ENCODE measurements at regions not wholly inside any gene's neighbourhood (a gene's known extent, or its start where the extent isn't known, plus 50 kb on each side); places are given as distances from the start of the nearest gene placed in this dataset.

DNA sequence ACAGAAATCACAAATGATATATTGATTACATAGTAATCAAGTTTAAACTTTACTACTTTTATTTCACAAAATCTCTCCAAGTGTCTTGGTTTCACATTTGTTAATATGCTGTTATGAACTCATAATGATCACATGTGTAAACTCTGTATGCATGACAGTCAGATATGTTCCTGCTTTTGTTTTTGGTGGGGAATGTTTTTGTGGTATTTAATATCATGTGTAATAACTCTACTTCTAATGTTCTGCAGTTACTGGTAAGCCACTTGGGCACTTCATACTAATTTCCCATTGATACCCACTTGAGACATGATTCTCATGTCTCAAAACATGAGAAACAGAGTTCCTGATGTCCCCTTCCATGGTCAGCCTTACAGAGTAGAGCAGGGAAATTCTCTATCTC is 109.1 kb upstream of the INHBA start:
- no peak overlapping the region for H3K4me3 ChIP-seq (replicated peaks in 1 of 2; ENCODE audit: low read depth in 2 of 2, low read length in 2 of 2)
- no peak for DNase-seq (ENCODE audit: low read depth in 2 of 2)
- TF ChIP-seq, protein P1, sequence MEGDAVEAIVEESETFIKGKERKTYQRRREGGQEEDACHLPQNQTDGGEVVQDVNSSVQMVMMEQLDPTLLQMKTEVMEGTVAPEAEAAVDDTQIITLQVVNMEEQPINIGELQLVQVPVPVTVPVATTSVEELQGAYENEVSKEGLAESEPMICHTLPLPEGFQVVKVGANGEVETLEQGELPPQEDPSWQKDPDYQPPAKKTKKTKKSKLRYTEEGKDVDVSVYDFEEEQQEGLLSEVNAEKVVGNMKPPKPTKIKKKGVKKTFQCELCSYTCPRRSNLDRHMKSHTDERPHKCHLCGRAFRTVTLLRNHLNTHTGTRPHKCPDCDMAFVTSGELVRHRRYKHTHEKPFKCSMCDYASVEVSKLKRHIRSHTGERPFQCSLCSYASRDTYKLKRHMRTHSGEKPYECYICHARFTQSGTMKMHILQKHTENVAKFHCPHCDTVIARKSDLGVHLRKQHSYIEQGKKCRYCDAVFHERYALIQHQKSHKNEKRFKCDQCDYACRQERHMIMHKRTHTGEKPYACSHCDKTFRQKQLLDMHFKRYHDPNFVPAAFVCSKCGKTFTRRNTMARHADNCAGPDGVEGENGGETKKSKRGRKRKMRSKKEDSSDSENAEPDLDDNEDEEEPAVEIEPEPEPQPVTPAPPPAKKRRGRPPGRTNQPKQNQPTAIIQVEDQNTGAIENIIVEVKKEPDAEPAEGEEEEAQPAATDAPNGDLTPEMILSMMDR (IDR thresholded peaks at IDR 0.05; ENCODE audit: low read depth, low read length) = no peak

DNA sequence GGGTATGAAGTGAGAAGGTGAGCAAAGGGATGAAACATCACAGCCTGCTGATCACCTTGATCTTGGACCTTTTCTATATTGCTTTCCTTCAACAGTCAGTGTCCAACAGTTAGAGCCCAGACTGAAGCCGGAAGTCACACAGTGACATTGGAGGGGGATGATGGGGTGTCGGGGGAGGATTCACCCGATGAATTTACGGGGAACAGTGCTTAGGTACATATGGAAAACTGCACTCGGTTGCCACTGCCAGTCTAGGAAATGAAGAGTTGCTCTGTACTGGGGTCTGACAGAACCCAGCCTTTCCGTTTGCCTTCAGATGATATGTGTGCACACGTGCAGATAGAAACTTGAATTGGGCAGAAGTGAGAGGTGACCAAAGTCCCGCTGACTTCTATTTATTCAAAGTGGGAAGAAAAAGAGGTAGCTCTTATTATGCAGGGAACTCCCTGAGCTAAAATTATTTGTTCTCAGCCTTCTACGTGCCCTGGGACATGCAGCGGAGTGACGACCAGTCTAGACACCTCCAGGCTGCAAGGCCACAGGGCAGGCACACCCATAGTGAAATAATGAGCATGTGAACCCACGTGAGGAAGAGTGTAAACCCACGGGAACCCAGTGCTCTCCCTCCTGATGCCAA is 107.2 kb upstream of the INHBA start:
- TF ChIP-seq, protein P1 (IDR thresholded peaks at IDR 0.05; ENCODE audit: low read depth, low read length) = no peak
- no peak for DNase-seq (ENCODE audit: low read depth in 2 of 2)
- H3K4me3 ChIP-seq (replicated peaks in 1 of 2; ENCODE audit: low read depth in 2 of 2, low read length in 2 of 2) = no peak overlapping the region

DNA sequence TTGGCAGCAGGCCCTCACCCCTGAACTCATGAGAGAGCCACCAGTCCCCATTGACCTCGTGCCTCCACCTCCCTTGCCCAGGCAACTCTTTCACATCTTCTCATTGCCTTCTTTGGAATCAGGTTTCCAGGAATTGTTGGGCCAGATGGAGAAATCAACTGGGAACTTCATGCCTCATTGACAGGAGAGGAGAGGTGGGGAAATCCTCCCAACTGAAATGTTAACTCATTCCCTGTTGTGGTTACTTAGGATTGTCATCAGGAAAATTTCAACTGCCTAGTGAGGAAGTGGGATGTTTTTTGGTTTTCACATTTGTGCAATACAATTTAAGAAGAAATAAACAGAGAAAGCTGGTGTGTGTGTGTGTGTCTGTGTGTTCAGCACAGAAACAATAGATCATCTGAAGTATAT is 106.6 kb upstream of the INHBA start:
- TF ChIP-seq, protein P1 (IDR thresholded peaks at IDR 0.05; ENCODE audit: low read depth, low read length) = no peak
- no peak overlapping the region for H3K4me3 ChIP-seq (replicated peaks in 1 of 2; ENCODE audit: low read depth in 2 of 2, low read length in 2 of 2)
- peak; percentile 59 to 73 for DNase-seq (ENCODE audit: low read depth in 2 of 2)

DNA sequence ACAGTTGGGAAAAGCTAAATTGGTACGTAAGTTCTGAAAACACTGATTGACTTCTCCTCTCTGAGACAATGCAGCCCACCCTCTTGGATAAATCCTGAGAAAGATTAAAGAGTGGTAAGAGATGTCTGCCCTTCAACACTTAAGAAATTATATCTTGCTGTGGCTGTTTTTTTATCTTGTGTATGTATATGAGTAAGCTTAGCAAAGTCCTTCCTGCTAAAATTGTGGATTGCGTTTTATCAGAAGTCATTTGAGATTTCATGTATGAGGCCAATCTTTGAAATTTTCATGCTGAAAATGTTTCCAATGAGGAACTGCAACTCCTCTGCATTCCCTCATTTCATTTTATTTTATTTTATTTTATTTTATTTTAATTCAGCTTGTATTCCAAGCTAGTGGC is 106.2 kb upstream of the INHBA start:
- TF ChIP-seq, protein P1 (IDR thresholded peaks at IDR 0.05; ENCODE audit: low read depth, low read length) = no peak

DNA sequence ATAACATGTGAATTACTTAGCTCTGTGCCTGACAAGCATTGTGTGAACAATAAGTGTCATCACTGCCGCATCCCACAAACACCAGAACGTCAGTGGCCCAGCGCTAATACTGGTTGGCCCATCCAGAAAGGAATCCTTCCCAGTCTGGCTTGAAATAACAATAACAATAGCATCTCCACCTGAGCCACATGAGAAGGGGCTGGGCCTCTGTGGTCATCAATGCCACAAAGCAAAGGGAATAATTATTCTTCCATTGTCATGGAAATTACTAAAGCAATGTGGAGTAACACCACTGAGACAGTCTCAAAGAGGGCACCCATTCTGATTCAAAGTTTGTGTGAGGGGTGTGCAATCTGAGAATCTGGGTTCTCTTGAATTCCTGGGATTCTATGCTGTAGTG is 105.7 kb upstream of the INHBA start:
- TF ChIP-seq, protein P1 (IDR thresholded peaks at IDR 0.05; ENCODE audit: low read depth, low read length) = no peak
- H3K4me3 ChIP-seq (replicated peaks in 1 of 2; ENCODE audit: low read depth in 2 of 2, low read length in 2 of 2) = no peak overlapping the region
- DNase-seq (ENCODE audit: low read depth in 2 of 2) = no peak

More for the DNA sequence above, 106.2 kb upstream of the INHBA start:
- no peak overlapping the region for H3K4me3 ChIP-seq (replicated peaks in 1 of 2; ENCODE audit: low read depth in 2 of 2, low read length in 2 of 2)
- DNase-seq (ENCODE audit: low read depth in 2 of 2) = peak in 1 of 2 donors; percentile 31

DNA sequence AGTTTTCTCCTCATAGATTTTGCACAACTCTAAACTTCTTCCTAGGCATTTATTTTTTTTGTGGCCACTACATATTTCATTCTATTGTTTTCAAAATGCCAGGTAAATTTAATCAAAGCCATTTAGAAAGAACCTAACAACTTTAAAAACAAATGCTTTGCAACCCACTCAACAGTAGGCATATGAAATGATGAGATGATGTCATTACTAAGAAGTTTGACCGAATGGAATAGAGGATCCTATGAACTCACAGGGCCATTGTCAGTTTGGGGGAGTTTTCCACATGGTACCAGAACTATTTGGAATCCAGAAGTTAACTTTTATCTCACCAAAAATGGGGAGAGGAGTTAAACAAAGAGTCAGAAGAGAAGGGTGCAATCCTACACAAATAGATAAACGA is 100.7 kb upstream of the INHBA start:
- TF ChIP-seq, protein P1 (IDR thresholded peaks at IDR 0.05; ENCODE audit: low read depth, low read length) = no peak
- H3K4me3 ChIP-seq (replicated peaks in 1 of 2; ENCODE audit: low read depth in 2 of 2, low read length in 2 of 2) = no peak overlapping the region
- no peak for DNase-seq (ENCODE audit: low read depth in 2 of 2)

DNA sequence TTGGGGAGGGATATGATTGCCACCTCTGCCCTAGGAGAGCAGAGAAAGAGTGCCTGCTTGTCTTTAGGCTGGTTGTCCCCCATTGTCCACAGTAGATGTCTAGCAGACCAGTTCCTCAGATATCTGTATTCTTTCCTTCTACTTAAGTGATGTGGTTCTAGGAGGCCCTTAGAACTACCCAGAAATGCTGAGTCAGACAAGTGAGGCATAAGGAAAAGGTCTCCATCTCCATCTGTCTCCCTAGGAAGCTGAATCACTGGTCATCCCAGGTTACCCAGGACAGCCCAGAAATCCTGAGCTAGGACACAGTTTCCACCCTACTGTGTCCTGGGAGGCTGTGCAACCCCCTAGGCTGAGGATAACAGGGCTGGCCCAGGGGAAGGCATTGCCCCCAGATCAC is 93.4 kb upstream of the INHBA start:
- peak in 1 of 2 donors; percentile 35 for DNase-seq (ENCODE audit: low read depth in 2 of 2)
- TF ChIP-seq, protein P1 (IDR thresholded peaks at IDR 0.05; ENCODE audit: low read depth, low read length) = no peak
- H3K4me3 ChIP-seq (replicated peaks in 1 of 2; ENCODE audit: low read depth in 2 of 2, low read length in 2 of 2) = no peak overlapping the region
